ENCODE measurements at regions not wholly inside any gene's neighbourhood (a gene's known extent, or its start where the extent isn't known, plus 50 kb on each side); places are given as distances from the start of the nearest gene placed in this dataset.

- BruUV-seq (replicated peaks): no TSS peak
- ChIA-PET POLR2A (no interaction called here), CTCF (no interaction called here)
- DNase-seq (ENCODE audit: low read depth, low spot score) (no peak), FAIRE-seq (no peak)
- TF ChIP-seq EZH2 (IDR thresholded peaks at IDR 0.05; ENCODE audit: borderline replicate concordance, low read depth, low read length, severe bottlenecking) (no peak), FOS (IDR thresholded peaks at IDR 0.05; ENCODE audit: borderline replicate concordance, insufficient read depth, low read length) (no peak), MAX (IDR thresholded peaks at IDR 0.05; ENCODE audit: insufficient read depth, insufficient read length) (no peak), CTCF (IDR thresholded peaks at IDR 0.05; ENCODE audit: extremely low read depth in 1 of 2, insufficient read depth in 1 of 2, low read depth in 1 of 2, low read length in 2 of 2) (no peak), MYC (IDR thresholded peaks at IDR 0.05; ENCODE audit: low read depth, low read length) (no peak), POLR2AphosphoS5 (IDR thresholded peaks at IDR 0.05; ENCODE audit: insufficient read depth, low read depth, low read length) (no peak), JUN (IDR thresholded peaks at IDR 0.05; ENCODE audit: borderline replicate concordance, insufficient read depth, insufficient read length, low read depth) (no peak), GATA2 (IDR thresholded peaks at IDR 0.05; ENCODE audit: insufficient read depth, insufficient read length, low read depth, low read length) (no peak), POLR2A (IDR thresholded peaks at IDR 0.05; ENCODE audit: low read depth, low read length) (no peak)
- H3K4me3 ChIP-seq (replicated peaks in 1 of 3; ENCODE audit: insufficient read depth in 1 of 3, low read depth in 1 of 3, low read length in 3 of 3): no peak overlapping the region
- H3K27ac ChIP-seq (ENCODE audit: insufficient read depth, low read depth, low read length): no peak overlapping the region
- no peaks in the 10 kb centered on the region for H3K9me1 ChIP-seq (replicated peaks; ENCODE audit: control insufficient read depth, extremely low read depth, insufficient read depth, low read length)
- H3K4me1 ChIP-seq (ENCODE audit: control insufficient read depth, extremely low read depth, insufficient read depth, low read length): no peaks in the 10 kb centered on the region
- dilution Hi-C loops (cut with MboI; ENCODE audit: extremely low pct_ligation_motif_present, low sequenced_read_pairs) (no loop called here), intact Hi-C loops (cut with micrococcal nuclease) (no loop called here)
- no peaks in the 10 kb centered on the region for H4K20me1 ChIP-seq (replicated peaks; ENCODE audit: control insufficient read depth, extremely low read depth, insufficient read depth, low read length)
- H3K27me3 ChIP-seq (ENCODE audit: control insufficient read depth in 2 of 2, insufficient read depth in 2 of 2, low read length in 2 of 2): no peaks in the 10 kb centered on the region
- H3K36me3 ChIP-seq (ENCODE audit: control insufficient read depth in 2 of 2, extremely low read depth in 1 of 2, insufficient read depth in 2 of 2, low read length in 2 of 2): no peaks in the 10 kb centered on the region
- no peak overlapping the region for H3K9ac ChIP-seq (replicated peaks; ENCODE audit: extremely low read depth, insufficient read depth, low read length)
- H3K79me2 ChIP-seq (ENCODE audit: control insufficient read depth, insufficient read depth, low read length): no peaks in the 10 kb centered on the region
- no peak overlapping the region for H2AFZ ChIP-seq (ENCODE audit: low read depth, low read length)
- H3K4me2 ChIP-seq (ENCODE audit: insufficient read depth, low read length): no peak overlapping the region
- H3K9me3 ChIP-seq (replicated peaks; ENCODE audit: control insufficient read depth, insufficient read depth, low read length): no peaks in the 10 kb centered on the region
Observed at GRCh38 chr5:87094347-87094746, 173.3 kb upstream of the RASA1 start.
